Panc1 (cell line): ENCODE measurements at regions not wholly inside any gene's neighbourhood (a gene's known extent, or its start where the extent isn't known, plus 50 kb on each side); places are given as distances from the start of the nearest gene placed in this dataset.

Experiments used
- ATAC-seq: fragments of 200-7000 bp; cut with Tn5 transposase; 2 replicates; pipeline ENCODE4 v1.9.1; 2020; ENCODE audit warnings: mild to moderate bottlenecking, moderate library complexity
- BruUV-seq: library from RNA; stranded (reverse); fragments of 400-500 nt; replicated peaks from 2 replicates; lab custom pipeline; 2021; lab: Mats Ljungman, UMichigan
- CTCF ChIA-PET: fragments of 300-600 bp; sonication (Branson Sonifier 250); formaldehyde crosslinking; loops from one replicate; lab custom pipeline; 2022; ENCODE audit warnings: antibody characterized with exemption; lab: Charles Lee
- POLR2A ChIA-PET: fragments of 300-600 bp; sonication (Branson Sonifier 250); formaldehyde crosslinking; loops from one replicate; lab custom pipeline; 2022; ENCODE audit warnings: antibody characterized with exemption; lab: Charles Lee
- DNase-seq: peaks from one replicate; pipeline ENCODE4 v3.0.0-alpha.2; 2010; ENCODE audit warnings: low read depth, low spot score
- H3K27ac ChIP-seq: 2 replicates; pipeline ENCODE4 v1.5.1; 2011; ENCODE audit warnings: mild to moderate bottlenecking, low read length, inconsistent platforms
- H3K27me3 ChIP-seq: fragments of 200-500 bp; sonication (Bioruptor generic); 2 replicates; pipeline ENCODE4 v1.6.0; 2014; ENCODE audit warnings: low read length, inconsistent platforms; ENCODE audit not compliant: control insufficient read depth, insufficient read depth
- H3K36me3 ChIP-seq: fragments of 200-500 bp; sonication (Bioruptor generic); 2 replicates; pipeline ENCODE4 v1.5.1; 2014; ENCODE audit warnings: inconsistent platforms, mild to moderate bottlenecking, low read length, moderate library complexity; ENCODE audit not compliant: control insufficient read depth, insufficient read depth
- H3K4me1 ChIP-seq: 2 replicates; pipeline ENCODE4 v1.5.1; 2011; ENCODE audit warnings: inconsistent platforms, mild to moderate bottlenecking, low read length, moderate library complexity; ENCODE audit not compliant: control insufficient read depth, insufficient read depth
- H3K4me3 ChIP-seq, 2 experiments: 2 replicates each; pipeline ENCODE4 v1.5.1; 2011 to 2012; ENCODE audit warnings: low read depth in 2 of 2, low read length in 2 of 2, mild to moderate bottlenecking in 2 of 2, inconsistent platforms in 1 of 2, moderate library complexity in 1 of 2
- H3K9me3 ChIP-seq: fragments of 200-500 bp; sonication (Bioruptor generic); 2 replicates; pipeline ENCODE4 v1.5.1; 2014; ENCODE audit warnings: low read depth, mild to moderate bottlenecking, inconsistent platforms, low read length, moderate library complexity; ENCODE audit not compliant: control insufficient read depth, insufficient read depth
- CTCF ChIP-seq: fragments of 450-650 bp; IDR thresholded peaks from 2 replicates; pipeline ENCODE4 v1.5.1; 2017; ENCODE audit warnings: mild to moderate bottlenecking
- POLR2AphosphoS5 ChIP-seq: IDR thresholded peaks from 2 replicates; pipeline ENCODE4 v1.6.1; 2012; ENCODE audit warnings: mild to moderate bottlenecking, low read depth, low read length, moderate library complexity
- REST ChIP-seq, 2 experiments: IDR thresholded peaks; 2 replicates each; pipeline ENCODE4 v1.6.1; 2011 to 2012; ENCODE audit warnings: low read depth in 2 of 2, control low read depth in 1 of 2, low read length in 1 of 2, mild to moderate bottlenecking in 1 of 2, moderate library complexity in 1 of 2; ENCODE audit not compliant: insufficient read depth in 1 of 2
- SIN3A ChIP-seq: IDR thresholded peaks from 2 replicates; pipeline ENCODE4 v1.6.1; 2012; ENCODE audit warnings: low read depth, mild to moderate bottlenecking, low read length, moderate library complexity, borderline replicate concordance; ENCODE audit not compliant: insufficient read depth
- TCF7L2 ChIP-seq: IDR thresholded peaks from 2 replicates; pipeline ENCODE4 v1.6.1; 2011; ENCODE audit warnings: mild to moderate bottlenecking, low read depth, low read length, inconsistent platforms
- in situ Hi-C: cut with HindIII; loops from 2 replicates; pipeline ENCODE4 v1.10.0; 2016; ENCODE audit warnings: low sequenced_read_pairs, low pct_unique_long_range_greater_than_20kb
- intact Hi-C: fragments of 100-400 bp; cut with micrococcal nuclease; formaldehyde crosslinking; loops from one replicate; pipeline ENCODE4 v1.10.0; 2022; ENCODE audit not compliant: unreplicated experiment

GRCh38 chr14:66291756-66292155, 194.4 kb upstream of the CCDC196 start:
- BruUV-seq: no TSS peak
- no peaks in the 10 kb centered on the region for H3K36me3 ChIP-seq
- intact Hi-C loops: no loop called here
- DNase-seq (no peak), ATAC-seq (no peak)
- POLR2A ChIA-PET: no interaction called here
- H3K9me3 ChIP-seq: no peaks in the 10 kb centered on the region
- H3K27me3 ChIP-seq: no peaks in the 10 kb centered on the region; the same call in 1 of the 2 replicates
- TF ChIP-seq POLR2AphosphoS5 (no peak), CTCF (no peak), SIN3A (no peak), TCF7L2 (no peak), REST (IDR thresholded peaks at IDR 0.05; ENCODE audit: insufficient read depth in 1 of 2, low read depth in 2 of 2, low read length in 1 of 2) (no peak)
- no peak overlapping the region for H3K27ac ChIP-seq
- in situ Hi-C loops: no loop called here
- H3K4me3 ChIP-seq: no peak overlapping the region
- H3K4me1 ChIP-seq: no peaks in the 10 kb centered on the region
- CTCF ChIA-PET: no interaction called here

- CTCF ChIA-PET: no interaction called here
- in situ Hi-C loops (no loop called here), intact Hi-C loops (no loop called here)
- H3K9me3 ChIP-seq: no peaks in the 10 kb centered on the region
- no peaks in the 10 kb centered on the region for H3K36me3 ChIP-seq
- TF ChIP-seq TCF7L2 (no peak), CTCF (no peak), REST (IDR thresholded peaks at IDR 0.05; ENCODE audit: insufficient read depth in 1 of 2, low read depth in 2 of 2, low read length in 1 of 2) (no peak), POLR2AphosphoS5 (no peak), SIN3A (no peak)
- no peak overlapping the region for H3K27ac ChIP-seq
- POLR2A ChIA-PET: no interaction called here
- ATAC-seq (no peak), DNase-seq (no peak)
- no peaks in the 10 kb centered on the region for H3K4me1 ChIP-seq
- H3K4me3 ChIP-seq: no peak overlapping the region
- no TSS peak for BruUV-seq
- no peaks in the 10 kb centered on the region; the same call in 1 of the 2 replicates for H3K27me3 ChIP-seq
Measured at GRCh38 chr14:66293533-66294105, 192.6 kb upstream of the CCDC196 start.
